Stimulated activated memory B cell treated with anti-CD40 and anti-IgM and Interleukin-4, amounts not matched to agents 10 μg/mL and 1 μg/mL and 100 μg/mL, for 72 hours (primary cell): ENCODE measurements at regions not wholly inside any gene's neighbourhood (a gene's known extent, or its start where the extent isn't known, plus 50 kb on each side); places are given as distances from the start of the nearest gene placed in this dataset.

Source experiments
- ATAC-seq: fragments of 150-1000 bp; cut with Tn5 transposase; 2 replicates; pipeline ENCODE4 v1.10.0; 2021
- H3K27ac Mint-ChIP-seq: one replicate; pipeline ENCODE4 v1.8.0; 2022; ENCODE audit warnings: mild to moderate bottlenecking, mixed read lengths
- H3K27me3 Mint-ChIP-seq: one replicate; pipeline ENCODE4 v1.8.0; 2022; ENCODE audit warnings: mixed read lengths
- H3K36me3 Mint-ChIP-seq: one replicate; pipeline ENCODE4 v1.8.0; 2022; ENCODE audit warnings: mixed read lengths
- H3K4me1 Mint-ChIP-seq: one replicate; pipeline ENCODE4 v1.8.0; 2022; ENCODE audit warnings: mixed read lengths
- H3K4me3 Mint-ChIP-seq: one replicate; pipeline ENCODE4 v1.8.0; 2022; ENCODE audit warnings: mild to moderate bottlenecking, moderate library complexity, mixed read lengths
- H3K9me3 Mint-ChIP-seq: one replicate; pipeline ENCODE4 v1.8.0; 2022; ENCODE audit warnings: mixed read lengths

GRCh38 chr15:85947021-85947420, 132.7 kb upstream of the AGBL1 start:
- ATAC-seq = no peak
- no peaks in the 10 kb centered on the region for H3K27me3 Mint-ChIP-seq
- no peaks in the 10 kb centered on the region for H3K9me3 Mint-ChIP-seq
- no peaks in the 10 kb centered on the region for H3K4me1 Mint-ChIP-seq
- H3K36me3 Mint-ChIP-seq = no peaks in the 10 kb centered on the region
- H3K27ac Mint-ChIP-seq = no peak overlapping the region
- no peak overlapping the region for H3K4me3 Mint-ChIP-seq

- Mint-ChIP-seq H3K4me3 (no peak overlapping the region), H3K27ac (no peak overlapping the region), H3K4me1 (no peaks in the 10 kb centered on the region), H3K27me3 (peaks cover 3% of the 10 kb centered on the region), H3K9me3 (no peaks in the 10 kb centered on the region), H3K36me3 (no peaks in the 10 kb centered on the region)
- no peak for ATAC-seq
These were observed 131.7 kb upstream of the AGBL1 start for GRCh38 chr15:85947936-85948335.

- Mint-ChIP-seq H3K4me1 (peaks cover under 1% of the 10 kb centered on the region), H3K36me3 (no peaks in the 10 kb centered on the region), H3K27me3 (peaks cover 11% of the 10 kb centered on the region), H3K9me3 (no peaks in the 10 kb centered on the region), H3K27ac (no peak overlapping the region), H3K4me3 (no peak overlapping the region)
- ATAC-seq = peak; percentile 37
These were observed 129.6 kb upstream of the AGBL1 start for GRCh38 chr15:85950101-85950500.

- peaks cover 7% of the 10 kb centered on the region for H3K4me1 Mint-ChIP-seq
- H3K27ac Mint-ChIP-seq = no peak overlapping the region
- no peaks in the 10 kb centered on the region for H3K36me3 Mint-ChIP-seq
- peaks cover 17% of the 10 kb centered on the region for H3K27me3 Mint-ChIP-seq
- H3K9me3 Mint-ChIP-seq = no peaks in the 10 kb centered on the region
- ATAC-seq = no peak
- no peak overlapping the region for H3K4me3 Mint-ChIP-seq
These were observed 125.1 kb upstream of the AGBL1 start for GRCh38 chr15:85954586-85954985.

- Mint-ChIP-seq H3K9me3 (no peaks in the 10 kb centered on the region), H3K4me3 (no peak overlapping the region), H3K27me3 (peaks cover 17% of the 10 kb centered on the region), H3K4me1 (peaks cover 7% of the 10 kb centered on the region), H3K27ac (no peak overlapping the region), H3K36me3 (no peaks in the 10 kb centered on the region)
- peak; percentile 34 for ATAC-seq
These were observed 123.9 kb upstream of the AGBL1 start for GRCh38 chr15:85955501-85956391.

GRCh38 chr15:85956532-85957275, 123.0 kb upstream of the AGBL1 start:
- ATAC-seq = no peak
- H3K4me3 Mint-ChIP-seq = no peak overlapping the region
- peaks cover 17% of the 10 kb centered on the region for H3K27me3 Mint-ChIP-seq
- H3K27ac Mint-ChIP-seq = no peak overlapping the region
- no peaks in the 10 kb centered on the region for H3K36me3 Mint-ChIP-seq
- H3K4me1 Mint-ChIP-seq = peaks cover 7% of the 10 kb centered on the region
- H3K9me3 Mint-ChIP-seq = no peaks in the 10 kb centered on the region

GRCh38 chr15:85959611-85960010, 120.1 kb upstream of the AGBL1 start:
- H3K4me1 Mint-ChIP-seq = peaks cover 7% of the 10 kb centered on the region
- no peak overlapping the region for H3K4me3 Mint-ChIP-seq
- H3K9me3 Mint-ChIP-seq = peaks cover 4% of the 10 kb centered on the region
- no peak for ATAC-seq
- no peaks in the 10 kb centered on the region for H3K36me3 Mint-ChIP-seq
- no peak overlapping the region for H3K27ac Mint-ChIP-seq
- peaks cover 8% of the 10 kb centered on the region for H3K27me3 Mint-ChIP-seq

- ATAC-seq = no peak
- peaks cover 4% of the 10 kb centered on the region for H3K9me3 Mint-ChIP-seq
- H3K27me3 Mint-ChIP-seq = peaks cover 4% of the 10 kb centered on the region
- H3K36me3 Mint-ChIP-seq = no peaks in the 10 kb centered on the region
- no peak overlapping the region for H3K4me3 Mint-ChIP-seq
- peaks cover 3% of the 10 kb centered on the region for H3K4me1 Mint-ChIP-seq
- H3K27ac Mint-ChIP-seq = no peak overlapping the region
These were observed 119.3 kb upstream of the AGBL1 start for GRCh38 chr15:85960381-85960780.

- H3K27ac Mint-ChIP-seq = no peak overlapping the region
- no peaks in the 10 kb centered on the region for H3K36me3 Mint-ChIP-seq
- H3K4me1 Mint-ChIP-seq = no peaks in the 10 kb centered on the region
- no peak overlapping the region for H3K4me3 Mint-ChIP-seq
- no peak for ATAC-seq
- peaks cover 4% of the 10 kb centered on the region for H3K9me3 Mint-ChIP-seq
- H3K27me3 Mint-ChIP-seq = no peaks in the 10 kb centered on the region
These were observed 117.8 kb upstream of the AGBL1 start for GRCh38 chr15:85961821-85962220.

GRCh38 chr15:85963262-85963760, 116.4 kb upstream of the AGBL1 start:
- peaks cover 4% of the 10 kb centered on the region for H3K9me3 Mint-ChIP-seq
- H3K27me3 Mint-ChIP-seq = no peaks in the 10 kb centered on the region
- no peaks in the 10 kb centered on the region for H3K36me3 Mint-ChIP-seq
- no peak overlapping the region for H3K4me3 Mint-ChIP-seq
- no peaks in the 10 kb centered on the region for H3K4me1 Mint-ChIP-seq
- ATAC-seq = no peak
- no peak overlapping the region for H3K27ac Mint-ChIP-seq

GRCh38 chr15:85964471-85964870, 115.2 kb upstream of the AGBL1 start:
- Mint-ChIP-seq H3K27ac (no peak overlapping the region), H3K9me3 (peaks cover 4% of the 10 kb centered on the region), H3K36me3 (no peaks in the 10 kb centered on the region), H3K4me3 (no peak overlapping the region), H3K4me1 (no peaks in the 10 kb centered on the region), H3K27me3 (no peaks in the 10 kb centered on the region)
- ATAC-seq = no peak

- H3K4me1 Mint-ChIP-seq = no peaks in the 10 kb centered on the region
- ATAC-seq = no peak
- no peak overlapping the region for H3K4me3 Mint-ChIP-seq
- H3K36me3 Mint-ChIP-seq = no peaks in the 10 kb centered on the region
- no peak overlapping the region for H3K27ac Mint-ChIP-seq
- peaks cover 4% of the 10 kb centered on the region for H3K9me3 Mint-ChIP-seq
- H3K27me3 Mint-ChIP-seq = peaks cover 10% of the 10 kb centered on the region
These were observed 112.1 kb upstream of the AGBL1 start for GRCh38 chr15:85967553-85967952.

- no peak for ATAC-seq
- no peak overlapping the region for H3K4me3 Mint-ChIP-seq
- peaks cover 24% of the 10 kb centered on the region for H3K27me3 Mint-ChIP-seq
- no peaks in the 10 kb centered on the region for H3K4me1 Mint-ChIP-seq
- H3K36me3 Mint-ChIP-seq = no peaks in the 10 kb centered on the region
- no peaks in the 10 kb centered on the region for H3K9me3 Mint-ChIP-seq
- H3K27ac Mint-ChIP-seq = no peak overlapping the region
These were observed 106.7 kb upstream of the AGBL1 start for GRCh38 chr15:85972805-85973540.

GRCh38 chr15:85973584-85974347, 105.9 kb upstream of the AGBL1 start:
- H3K27ac Mint-ChIP-seq = no peak overlapping the region
- no peak overlapping the region for H3K4me3 Mint-ChIP-seq
- no peak for ATAC-seq
- no peaks in the 10 kb centered on the region for H3K9me3 Mint-ChIP-seq
- no peaks in the 10 kb centered on the region for H3K36me3 Mint-ChIP-seq
- H3K4me1 Mint-ChIP-seq = no peaks in the 10 kb centered on the region
- peaks cover 24% of the 10 kb centered on the region for H3K27me3 Mint-ChIP-seq

GRCh38 chr15:85974348-85974705, 105.3 kb upstream of the AGBL1 start:
- ATAC-seq = no peak
- H3K36me3 Mint-ChIP-seq = no peaks in the 10 kb centered on the region
- H3K27me3 Mint-ChIP-seq = peaks cover 27% of the 10 kb centered on the region
- H3K4me3 Mint-ChIP-seq = no peak overlapping the region
- no peaks in the 10 kb centered on the region for H3K9me3 Mint-ChIP-seq
- no peak overlapping the region for H3K27ac Mint-ChIP-seq
- H3K4me1 Mint-ChIP-seq = no peaks in the 10 kb centered on the region
